ENCODE measurements at regions not wholly inside any gene's neighbourhood (a gene's known extent, or its start where the extent isn't known, plus 50 kb on each side); places are given as distances from the start of the nearest gene placed in this dataset.
A peak's percentile ranks its signal among the peaks of the same experiment; 100 is the strongest.
"Not testable (repeated sequence)": the region's sequence is repeated elsewhere in the genome, so short reads cannot be mapped to it uniquely, and the experiment has no call there.

DNA sequence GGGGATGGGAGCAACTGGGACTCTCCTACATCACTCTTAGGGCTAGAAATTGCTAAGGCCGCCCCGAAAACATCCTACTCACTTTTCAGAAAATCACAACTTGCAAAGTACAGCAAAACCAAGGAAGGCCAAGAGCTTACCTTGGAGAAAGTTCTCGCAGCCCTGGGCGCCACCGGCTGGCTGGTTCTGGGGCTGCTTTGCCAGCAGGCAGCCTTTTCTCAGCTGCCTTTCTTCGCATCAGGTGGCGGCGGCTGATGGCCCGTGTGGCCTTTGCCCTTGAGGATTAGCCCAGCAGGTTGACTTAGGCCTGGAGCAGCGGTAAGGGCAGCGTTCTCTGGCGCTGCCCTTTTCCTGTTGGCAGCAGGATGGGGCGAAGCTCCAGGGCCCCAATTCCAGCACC is 77.3 kb upstream of the THOC3 start:
- DNase-seq; intact Hi-C loops (cut with DNase I): not testable (repeated sequence)

GRCh38 chr5:176048671-176049070 is 80.6 kb upstream of the THOC3 start:
- intact Hi-C loops (cut with DNase I) = not testable (repeated sequence)

GRCh38 chr5:176060472-176061268 is 92.6 kb upstream of the THOC3 start:
- DNase-seq; intact Hi-C loops (cut with DNase I): not testable (repeated sequence)

More at GRCh38 chr5:176048671-176049070, 80.6 kb upstream of the THOC3 start:
- DNase-seq = not testable (repeated sequence)

GRCh38 chr5:176061269-176061622 is 93.1 kb upstream of the THOC3 start:
- DNase-seq = peak in 9 of 42 donors; percentile 10 to 41 (median 31)
- intact Hi-C loops (cut with DNase I) = not testable (repeated sequence)

DNA sequence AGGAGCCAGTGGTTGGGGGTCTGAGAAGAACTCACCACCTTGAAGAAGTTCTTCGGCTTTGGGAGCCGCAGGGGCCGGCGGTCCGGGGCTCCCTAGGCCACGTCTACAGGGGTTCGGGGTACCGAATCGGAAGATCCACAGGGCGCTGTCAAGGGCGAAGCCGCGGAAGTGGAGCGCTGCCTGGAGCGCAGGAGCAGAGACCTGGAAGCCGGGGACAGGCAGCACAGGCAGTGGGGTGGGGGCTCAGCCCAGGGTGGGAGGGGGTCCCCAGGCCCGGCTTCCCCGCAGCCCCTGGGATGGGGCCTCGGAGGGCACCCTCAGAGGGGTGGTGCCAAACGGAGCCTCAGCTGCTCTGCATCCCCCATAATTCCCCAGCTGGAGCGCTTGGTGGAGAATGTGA is 93.5 kb upstream of the THOC3 start:
- intact Hi-C loops (cut with DNase I); DNase-seq: not testable (repeated sequence)

DNA sequence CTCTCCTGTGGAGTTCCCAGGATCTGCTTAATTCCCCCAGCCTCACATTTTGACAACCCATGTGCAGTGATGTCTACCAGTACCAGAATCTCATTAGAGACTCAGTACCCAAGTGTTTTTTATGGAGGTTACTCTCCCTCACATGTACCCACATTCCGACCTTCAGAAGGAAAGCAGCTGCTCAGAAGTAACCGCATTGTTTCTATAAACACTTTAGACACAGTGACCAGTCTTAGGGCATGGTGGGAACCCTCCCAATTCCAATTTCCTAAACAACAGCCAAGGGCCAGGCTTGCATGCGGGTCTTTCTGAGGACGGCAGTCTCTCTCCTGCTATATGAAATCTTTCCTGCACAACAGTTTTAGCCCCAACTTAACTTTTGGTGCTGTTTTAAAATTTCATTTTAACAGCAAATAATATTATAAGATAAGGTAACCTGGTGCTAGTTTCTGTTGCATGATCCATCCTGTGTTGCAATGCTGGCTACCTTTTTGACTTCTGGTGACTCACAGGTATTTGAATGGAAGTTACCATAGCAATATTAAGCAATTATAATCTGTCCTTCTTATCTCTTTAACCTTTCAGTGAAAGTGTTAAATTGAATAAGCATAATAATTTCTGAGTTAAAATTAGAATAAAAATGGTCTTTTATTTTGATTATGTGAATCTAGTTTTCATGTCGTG is 98.3 kb upstream of the THOC3 start:
- DNase-seq; intact Hi-C loops (cut with DNase I): not testable (repeated sequence)

GRCh38 chr5:176067162-176067561 is 99.0 kb upstream of the THOC3 start:
- intact Hi-C loops (cut with DNase I) = not testable (repeated sequence)
- peak in 5 of 42 donors; percentile 9 to 50 (median 44) for DNase-seq

DNA sequence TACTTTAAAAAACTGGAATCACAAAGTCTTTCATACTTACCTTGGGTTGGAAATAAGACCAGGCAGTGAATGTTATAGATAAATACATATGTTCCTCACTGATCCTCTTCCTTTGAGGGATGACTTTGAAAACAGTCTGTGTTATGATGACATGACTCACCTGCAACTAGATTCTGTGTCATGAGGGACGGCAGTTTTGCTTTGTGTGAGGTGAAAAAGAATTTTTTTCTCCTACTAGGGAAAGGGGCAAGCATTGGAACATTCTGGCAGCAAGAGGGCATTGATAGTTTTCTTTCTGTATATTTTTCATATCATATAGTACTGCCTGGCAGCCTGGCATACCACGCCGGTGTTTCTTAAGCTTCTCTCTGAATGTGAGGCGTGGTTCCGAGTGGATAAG is 99.8 kb upstream of the THOC3 start:
- DNase-seq; intact Hi-C loops (cut with DNase I): not testable (repeated sequence)

DNA sequence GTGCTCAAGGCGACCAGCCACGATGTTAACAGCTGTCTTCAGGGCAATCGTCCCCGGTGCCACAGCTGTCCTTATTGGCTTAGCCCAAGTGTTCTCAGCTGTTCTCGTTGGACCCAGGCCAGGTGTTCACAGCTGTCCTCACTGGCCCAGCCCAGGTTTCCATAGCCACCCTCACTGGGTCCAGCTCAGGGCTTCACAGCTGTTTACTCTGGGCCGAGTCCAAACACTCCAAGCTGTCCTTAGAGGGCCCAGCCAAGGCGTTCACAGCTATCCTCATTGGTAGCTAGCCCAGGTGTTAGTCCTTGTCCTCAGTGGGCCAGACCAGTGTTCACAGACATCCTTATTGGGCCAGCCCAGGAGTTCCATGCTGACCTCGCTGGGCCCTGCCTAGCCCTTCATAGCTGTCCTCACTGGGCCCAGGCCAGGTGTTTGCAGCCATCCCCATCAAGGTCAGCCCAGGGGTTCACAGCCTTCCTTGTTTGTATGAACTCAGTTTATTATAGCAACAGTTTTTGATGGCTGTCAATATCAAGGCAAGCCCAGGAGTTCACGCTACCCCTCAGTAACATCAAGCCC is 106.0 kb upstream of the THOC3 start:
- DNase-seq; intact Hi-C loops (cut with DNase I): not testable (repeated sequence)

DNA sequence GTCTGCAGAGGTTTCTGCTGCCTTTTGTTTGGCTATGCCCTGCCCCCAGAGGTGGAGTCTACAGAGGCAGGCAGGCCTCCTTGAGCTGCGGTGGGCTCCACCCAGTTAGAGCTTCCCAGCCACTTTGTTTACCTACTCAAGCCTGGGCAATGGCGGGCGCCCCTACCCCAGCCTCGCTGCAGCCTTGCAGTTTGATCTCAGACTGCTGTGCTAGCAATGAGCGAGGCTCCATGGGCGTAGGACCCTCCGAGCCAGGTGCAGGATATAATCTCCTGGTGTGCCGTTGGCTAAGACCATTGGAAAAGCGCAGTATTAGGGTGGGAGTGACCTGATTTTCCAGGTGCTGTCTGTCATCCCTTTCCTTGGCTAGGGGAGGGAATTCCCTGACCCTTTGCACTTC is 115.6 kb upstream of the THOC3 start:
- intact Hi-C loops (cut with DNase I); DNase-seq: not testable (repeated sequence)

DNA sequence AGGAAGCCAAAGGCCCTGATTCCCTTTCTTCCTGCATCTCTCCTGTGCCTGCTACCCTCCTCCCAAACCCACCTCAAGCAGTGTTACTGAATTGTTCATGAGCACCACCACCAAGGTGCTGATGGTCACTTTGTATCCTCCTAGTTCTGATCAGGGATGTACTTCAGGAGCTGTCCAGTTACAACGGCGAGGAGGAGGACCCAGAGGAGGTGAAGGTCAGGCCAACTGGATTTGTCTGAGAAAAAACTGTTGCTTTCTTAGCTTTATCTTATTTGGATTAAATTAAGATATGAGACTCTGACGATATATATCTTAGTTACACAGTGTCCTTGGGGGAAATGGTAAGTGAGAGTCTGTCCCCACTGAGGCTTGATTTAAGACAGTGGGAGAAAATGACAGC is 135.0 kb upstream of the THOC3 start:
- intact Hi-C loops (cut with DNase I); DNase-seq: not testable (repeated sequence)

- intact Hi-C loops (cut with DNase I); DNase-seq: not testable (repeated sequence)
Measured at GRCh38 chr5:176112888-176113287, 125.3 kb upstream of the SIMC1 start.

DNA sequence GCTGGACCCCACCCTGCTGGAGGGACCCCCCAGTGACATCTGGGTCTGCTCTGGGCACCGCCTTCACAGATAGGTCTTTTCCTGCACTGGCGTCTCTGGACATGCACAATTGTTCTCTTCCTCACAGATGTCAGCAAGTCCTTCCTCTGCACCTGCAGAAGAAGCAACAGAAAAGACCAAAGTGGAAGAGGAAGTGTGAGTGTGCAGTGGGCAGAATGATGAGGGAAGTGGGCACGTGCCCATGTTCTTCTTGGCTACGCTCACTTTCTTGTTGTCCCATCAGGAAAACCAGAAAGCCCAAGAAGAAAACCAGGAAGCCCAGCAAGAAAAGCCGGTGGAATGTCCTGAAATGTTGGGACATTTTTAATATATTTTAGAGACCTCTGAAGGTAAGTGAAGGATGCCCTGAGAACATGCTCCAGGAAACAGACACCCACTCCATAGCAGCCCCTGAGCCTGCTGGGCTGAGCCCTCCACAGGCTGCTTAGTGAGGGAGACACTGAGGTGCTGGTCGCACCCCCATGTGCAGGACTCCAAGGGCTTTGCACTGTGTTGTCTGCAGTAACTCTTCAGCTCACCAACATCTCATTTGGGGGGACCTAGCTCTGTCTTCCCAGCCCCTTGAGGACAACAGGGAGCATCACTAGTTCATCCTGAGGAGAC is 124.4 kb upstream of the SIMC1 start:
- intact Hi-C loops (cut with DNase I); DNase-seq: not testable (repeated sequence)

DNA sequence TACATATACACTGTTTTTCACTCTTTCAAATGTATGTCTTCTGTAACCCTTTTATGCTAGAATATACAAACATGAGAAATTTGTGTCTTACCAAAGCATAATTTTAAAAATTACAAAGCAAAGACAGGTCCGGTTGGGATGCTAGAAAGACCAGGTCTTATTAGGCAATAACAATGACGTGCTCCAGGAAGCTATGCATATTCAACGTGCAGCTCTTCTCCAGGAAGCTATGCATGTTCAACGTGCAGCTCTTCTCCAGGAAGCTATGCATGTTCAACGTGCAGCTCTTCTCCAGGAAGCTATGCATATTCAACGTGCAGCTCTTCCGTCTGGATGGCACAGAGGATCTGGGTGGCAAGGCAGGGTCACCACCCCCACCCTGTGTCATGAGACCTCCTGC is 123.4 kb upstream of the SIMC1 start:
- DNase-seq; intact Hi-C loops (cut with DNase I): not testable (repeated sequence)

GRCh38 chr5:176117699-176118238 is 120.5 kb upstream of the SIMC1 start:
- DNase-seq; intact Hi-C loops (cut with DNase I): not testable (repeated sequence)

DNA sequence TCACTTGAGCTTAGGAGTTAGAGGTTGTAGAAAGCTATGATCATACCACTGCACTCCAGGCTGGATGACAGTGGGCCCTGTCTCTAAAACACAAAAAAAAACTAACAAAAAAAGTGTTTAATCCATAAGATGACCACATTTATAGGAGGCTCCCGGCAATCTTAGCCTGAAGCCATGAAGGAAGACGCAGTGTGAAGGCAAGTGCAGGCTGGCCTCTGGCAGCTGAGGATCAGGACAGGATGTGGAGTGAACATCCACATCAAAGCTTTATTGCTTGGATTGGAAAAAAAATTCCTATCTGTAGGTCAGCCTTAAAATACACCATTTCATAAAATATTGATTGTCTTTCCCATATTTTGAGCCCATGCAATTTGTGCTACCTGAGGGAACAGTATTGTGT is 115.9 kb upstream of the SIMC1 start:
- intact Hi-C loops (cut with DNase I); DNase-seq: not testable (repeated sequence)

GRCh38 chr5:176124120-176124519 is 114.1 kb upstream of the SIMC1 start:
- intact Hi-C loops (cut with DNase I); DNase-seq: not testable (repeated sequence)

DNA sequence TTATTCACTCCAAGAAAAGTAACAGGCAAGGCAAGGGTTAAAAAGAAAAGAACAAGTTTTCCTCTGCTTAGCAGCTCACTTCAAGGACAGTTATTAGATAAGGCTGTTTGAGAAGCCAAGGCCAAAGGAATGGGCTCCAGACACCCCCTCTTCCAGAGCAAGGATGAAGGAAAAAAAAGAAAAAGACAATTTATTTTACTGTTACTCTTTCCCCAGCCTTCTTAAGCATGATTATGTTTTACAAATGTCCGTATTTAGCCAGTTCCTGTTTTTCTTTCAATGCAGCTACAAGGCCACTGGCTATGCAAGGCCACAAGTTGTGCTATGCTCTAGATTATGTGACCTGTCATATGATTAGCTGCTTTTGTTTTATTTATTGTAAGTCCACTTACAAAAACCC is 106.5 kb upstream of the SIMC1 start:
- intact Hi-C loops (cut with DNase I) = no loop called here
- DNase-seq = no peak

Data from head of caudate nucleus (tissue), 42 donors.